ENCODE measurements at regions not wholly inside any gene's neighbourhood (a gene's known extent, or its start where the extent isn't known, plus 50 kb on each side); places are given as distances from the start of the nearest gene placed in this dataset.

DNA sequence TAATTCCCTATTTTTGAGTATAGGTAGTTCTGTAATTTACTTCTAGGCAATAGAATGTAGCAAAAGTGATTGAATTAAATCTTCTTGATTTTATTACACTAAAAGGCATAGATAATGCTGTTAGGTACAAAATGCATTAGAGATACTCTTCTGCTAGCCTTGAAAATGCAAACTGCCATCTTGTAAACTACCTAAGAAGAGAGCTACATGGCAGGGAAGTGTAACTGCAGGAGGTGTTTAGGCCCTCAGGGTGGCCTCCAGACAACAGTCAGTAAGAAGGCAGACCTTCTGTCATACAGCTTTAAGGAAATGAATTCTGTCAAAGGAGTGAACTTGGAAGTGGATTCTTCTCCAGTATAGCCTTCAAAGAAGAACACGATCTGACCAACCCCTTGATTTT, 1396.8 kb upstream of the SLC39A10 start:
- no peaks in the 10 kb centered on the region for H3K36me3 ChIP-seq (ENCODE audit: control insufficient read depth in 1 of 2, insufficient read depth in 2 of 2, low read depth in 1 of 2, low read length in 2 of 2)
- no peak overlapping the region for H3K4me3 ChIP-seq (ENCODE audit: insufficient read depth in 1 of 2, low read depth in 1 of 2, low read length in 2 of 2)
- no peak overlapping the region for H4K91ac ChIP-seq (ENCODE audit: low read length)
- no peak overlapping the region for H3K18ac ChIP-seq (ENCODE audit: low read depth in 1 of 2, low read length in 2 of 2)
- H2BK15ac ChIP-seq (ENCODE audit: low read depth, poor library complexity, severe bottlenecking) = no peak overlapping the region
- no peaks in the 10 kb centered on the region for H3K27me3 ChIP-seq (ENCODE audit: control insufficient read depth in 1 of 2, insufficient read depth in 1 of 2, low read length in 2 of 2)
- H2BK120ac ChIP-seq (ENCODE audit: low read depth, low read length) = no peak overlapping the region
- H3K9me3 ChIP-seq (ENCODE audit: control insufficient read depth, low read length) = peaks cover 4% of the 10 kb centered on the region
- H3K4me1 ChIP-seq (ENCODE audit: control insufficient read depth, insufficient read depth, low read depth, low read length) = no peaks in the 10 kb centered on the region
- H3K14ac ChIP-seq (ENCODE audit: low read length in 2 of 2) = no peak overlapping the region
- no peaks in the 10 kb centered on the region for H3K79me1 ChIP-seq (replicated peaks; ENCODE audit: low read length, poor library complexity, severe bottlenecking)
- H3K27ac ChIP-seq (ENCODE audit: low read length, poor library complexity, severe bottlenecking) = no peak overlapping the region
- H2BK12ac ChIP-seq (ENCODE audit: low read length in 2 of 2) = no peak overlapping the region
- H4K8ac ChIP-seq (ENCODE audit: low read length) = no peak overlapping the region
- no peak overlapping the region for H2AFZ ChIP-seq (ENCODE audit: low read depth, low read length)
- H2BK5ac ChIP-seq (ENCODE audit: low read depth, low read length, poor library complexity, severe bottlenecking) = no peak overlapping the region
- no peak for DNase-seq
- H3K4ac ChIP-seq (ENCODE audit: low read depth in 1 of 2, low read length in 2 of 2) = no peak overlapping the region
- H2AK5ac ChIP-seq (ENCODE audit: low read length, severe bottlenecking) = no peak overlapping the region
- no peak overlapping the region for H3K4me2 ChIP-seq (ENCODE audit: low read length, poor library complexity, severe bottlenecking)
- WGBS = no CpG with 5 or more reads among the region's 1 CpG
- H3K9ac ChIP-seq (ENCODE audit: low read length) = no peak overlapping the region
- no peak overlapping the region for H3K23ac ChIP-seq (ENCODE audit: low read length in 2 of 2)

DNA sequence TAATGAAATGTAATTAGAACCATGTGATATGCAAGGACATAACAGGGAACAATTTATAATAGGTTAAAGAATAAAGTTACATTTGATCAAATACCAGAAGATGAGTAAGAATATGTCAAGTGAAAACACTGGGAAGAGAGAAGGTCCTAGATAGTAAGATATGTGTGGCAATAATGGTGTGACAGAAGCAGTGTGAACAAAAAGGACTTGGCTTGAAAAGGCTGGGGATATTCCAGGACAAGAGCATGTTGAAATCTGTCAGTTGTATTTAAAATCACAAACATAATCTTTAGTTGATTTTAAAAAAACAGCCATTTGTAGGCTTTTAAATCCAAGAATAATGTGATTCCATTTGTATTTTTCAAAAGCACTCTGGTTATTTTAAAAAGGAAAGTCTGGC, 1399.9 kb upstream of the SLC39A10 start:
- Histone ChIP-seq H3K79me1 (replicated peaks; ENCODE audit: low read length, poor library complexity, severe bottlenecking) (no peaks in the 10 kb centered on the region), H3K36me3 (ENCODE audit: control insufficient read depth in 1 of 2, insufficient read depth in 2 of 2, low read depth in 1 of 2, low read length in 2 of 2) (no peaks in the 10 kb centered on the region), H3K9ac (ENCODE audit: low read length) (no peak overlapping the region), H3K4me1 (ENCODE audit: control insufficient read depth, insufficient read depth, low read depth, low read length) (no peaks in the 10 kb centered on the region), H2BK12ac (ENCODE audit: low read length in 2 of 2) (no peak overlapping the region), H2BK5ac (ENCODE audit: low read depth, low read length, poor library complexity, severe bottlenecking) (no peak overlapping the region), H2AFZ (ENCODE audit: low read depth, low read length) (no peak overlapping the region), H2BK120ac (ENCODE audit: low read depth, low read length) (no peak overlapping the region), H3K27me3 (ENCODE audit: control insufficient read depth in 1 of 2, insufficient read depth in 1 of 2, low read length in 2 of 2) (no peaks in the 10 kb centered on the region), H3K4me3 (ENCODE audit: insufficient read depth in 1 of 2, low read depth in 1 of 2, low read length in 2 of 2) (no peak overlapping the region), H3K4me2 (ENCODE audit: low read length, poor library complexity, severe bottlenecking) (no peak overlapping the region), H3K14ac (ENCODE audit: low read length in 2 of 2) (no peak overlapping the region), H2AK5ac (ENCODE audit: low read length, severe bottlenecking) (no peak overlapping the region), H4K91ac (ENCODE audit: low read length) (no peak overlapping the region), H3K9me3 (ENCODE audit: control insufficient read depth, low read length) (peaks cover 12% of the 10 kb centered on the region), H3K4ac (ENCODE audit: low read depth in 1 of 2, low read length in 2 of 2) (no peak overlapping the region), H3K23ac (ENCODE audit: low read length in 2 of 2) (no peak overlapping the region), H4K8ac (ENCODE audit: low read length) (no peak overlapping the region), H2BK15ac (ENCODE audit: low read depth, poor library complexity, severe bottlenecking) (no peak overlapping the region), H3K18ac (ENCODE audit: low read depth in 1 of 2, low read length in 2 of 2) (no peak overlapping the region), H3K27ac (ENCODE audit: low read length, poor library complexity, severe bottlenecking) (no peak overlapping the region)
- no peak for DNase-seq

DNA sequence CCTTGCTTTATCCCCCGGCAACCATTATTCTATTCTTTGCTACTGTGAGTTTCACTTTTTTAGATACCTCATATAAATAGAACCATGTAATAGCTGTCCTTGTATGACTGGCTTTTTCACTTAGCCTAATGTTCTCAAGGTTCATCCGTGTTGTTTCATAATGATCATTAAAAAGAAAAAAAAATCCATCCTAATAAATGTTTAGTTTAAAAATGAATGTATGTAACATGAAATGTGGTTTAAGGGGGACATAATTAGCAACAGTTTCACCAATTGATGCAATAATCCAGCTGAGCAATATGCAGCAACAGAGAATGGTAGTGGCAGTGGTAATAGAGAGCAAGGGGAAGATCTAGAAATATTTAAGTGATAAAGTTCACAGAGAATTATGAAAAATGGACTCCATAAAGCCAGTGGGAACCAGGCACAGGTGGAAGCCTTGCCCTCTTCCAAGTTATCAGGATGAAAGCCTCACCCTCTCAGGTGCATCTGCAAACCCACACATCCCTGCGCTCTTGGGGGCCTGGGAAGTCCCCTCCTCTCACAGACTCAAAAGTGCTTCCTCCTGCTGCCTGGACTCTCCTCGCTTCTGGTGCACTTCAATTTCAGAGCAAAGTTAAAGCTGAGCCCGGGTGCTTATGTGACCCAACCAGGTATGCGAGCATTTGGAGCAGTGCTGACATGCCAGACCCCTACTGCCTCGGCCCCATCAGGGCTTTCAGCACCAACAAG, 1403.3 kb upstream of the SLC39A10 start:
- DNase-seq = no peak
- Histone ChIP-seq H2AK5ac (ENCODE audit: low read length, severe bottlenecking) (no peak overlapping the region), H3K79me1 (replicated peaks; ENCODE audit: low read length, poor library complexity, severe bottlenecking) (no peaks in the 10 kb centered on the region), H3K27ac (ENCODE audit: low read length, poor library complexity, severe bottlenecking) (no peak overlapping the region), H2BK120ac (ENCODE audit: low read depth, low read length) (no peak overlapping the region), H3K23ac (ENCODE audit: low read length in 2 of 2) (no peak overlapping the region), H3K9me3 (ENCODE audit: control insufficient read depth, low read length) (peaks cover 12% of the 10 kb centered on the region), H3K9ac (ENCODE audit: low read length) (no peak overlapping the region), H2BK12ac (ENCODE audit: low read length in 2 of 2) (no peak overlapping the region), H4K91ac (ENCODE audit: low read length) (no peak overlapping the region), H3K36me3 (ENCODE audit: control insufficient read depth in 1 of 2, insufficient read depth in 2 of 2, low read depth in 1 of 2, low read length in 2 of 2) (no peaks in the 10 kb centered on the region), H2BK15ac (ENCODE audit: low read depth, poor library complexity, severe bottlenecking) (no peak overlapping the region), H3K4ac (ENCODE audit: low read depth in 1 of 2, low read length in 2 of 2) (no peak overlapping the region), H3K4me1 (ENCODE audit: control insufficient read depth, insufficient read depth, low read depth, low read length) (no peaks in the 10 kb centered on the region), H3K4me3 (ENCODE audit: insufficient read depth in 1 of 2, low read depth in 1 of 2, low read length in 2 of 2) (no peak overlapping the region), H2BK5ac (ENCODE audit: low read depth, low read length, poor library complexity, severe bottlenecking) (no peak overlapping the region), H4K8ac (ENCODE audit: low read length) (no peak overlapping the region), H2AFZ (ENCODE audit: low read depth, low read length) (no peak overlapping the region), H3K27me3 (ENCODE audit: control insufficient read depth in 1 of 2, insufficient read depth in 1 of 2, low read length in 2 of 2) (no peaks in the 10 kb centered on the region), H3K18ac (ENCODE audit: low read depth in 1 of 2, low read length in 2 of 2) (no peak overlapping the region), H3K4me2 (ENCODE audit: low read length, poor library complexity, severe bottlenecking) (no peak overlapping the region), H3K14ac (ENCODE audit: low read length in 2 of 2) (no peak overlapping the region)
- WGBS = 69% methylated on average over 6 of the region's 7 CpGs

DNA sequence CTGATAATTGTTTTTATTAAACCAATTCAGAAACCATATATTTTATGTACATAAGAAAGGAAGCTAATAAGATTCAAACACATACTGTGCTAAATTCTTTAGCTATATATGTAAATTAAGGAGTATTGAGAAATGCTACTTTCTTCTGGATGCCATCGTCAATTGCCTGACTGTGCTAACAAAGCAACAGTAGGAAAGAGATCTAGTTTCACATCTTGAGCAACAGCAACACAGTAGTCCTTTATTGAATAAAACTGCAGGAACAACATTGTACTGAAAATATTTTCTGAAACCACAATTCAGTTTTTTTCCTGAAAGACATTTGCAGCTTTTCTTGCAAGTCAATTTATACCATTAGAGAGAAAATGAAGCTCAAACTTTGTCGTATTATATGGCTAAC, 1404.9 kb upstream of the SLC39A10 start:
- H2BK15ac ChIP-seq (ENCODE audit: low read depth, poor library complexity, severe bottlenecking) = no peak overlapping the region
- no peak overlapping the region for H2AFZ ChIP-seq (ENCODE audit: low read depth, low read length)
- H2BK120ac ChIP-seq (ENCODE audit: low read depth, low read length) = no peak overlapping the region
- H3K4ac ChIP-seq (ENCODE audit: low read depth in 1 of 2, low read length in 2 of 2) = no peak overlapping the region
- H3K14ac ChIP-seq (ENCODE audit: low read length in 2 of 2) = no peak overlapping the region
- H3K9me3 ChIP-seq (ENCODE audit: control insufficient read depth, low read length) = peaks cover 12% of the 10 kb centered on the region
- no peak overlapping the region for H4K91ac ChIP-seq (ENCODE audit: low read length)
- no peak overlapping the region for H3K18ac ChIP-seq (ENCODE audit: low read depth in 1 of 2, low read length in 2 of 2)
- no peaks in the 10 kb centered on the region for H3K27me3 ChIP-seq (ENCODE audit: control insufficient read depth in 1 of 2, insufficient read depth in 1 of 2, low read length in 2 of 2)
- no peak overlapping the region for H3K9ac ChIP-seq (ENCODE audit: low read length)
- no peak overlapping the region for H3K23ac ChIP-seq (ENCODE audit: low read length in 2 of 2)
- no peaks in the 10 kb centered on the region for H3K4me1 ChIP-seq (ENCODE audit: control insufficient read depth, insufficient read depth, low read depth, low read length)
- H3K4me2 ChIP-seq (ENCODE audit: low read length, poor library complexity, severe bottlenecking) = no peak overlapping the region
- no peak overlapping the region for H2BK5ac ChIP-seq (ENCODE audit: low read depth, low read length, poor library complexity, severe bottlenecking)
- 78% methylated on average over 1 of the region's 2 CpGs for WGBS
- no peak for DNase-seq
- no peak overlapping the region for H3K4me3 ChIP-seq (ENCODE audit: insufficient read depth in 1 of 2, low read depth in 1 of 2, low read length in 2 of 2)
- H2BK12ac ChIP-seq (ENCODE audit: low read length in 2 of 2) = no peak overlapping the region
- H2AK5ac ChIP-seq (ENCODE audit: low read length, severe bottlenecking) = no peak overlapping the region
- H3K36me3 ChIP-seq (ENCODE audit: control insufficient read depth in 1 of 2, insufficient read depth in 2 of 2, low read depth in 1 of 2, low read length in 2 of 2) = no peaks in the 10 kb centered on the region
- H3K27ac ChIP-seq (ENCODE audit: low read length, poor library complexity, severe bottlenecking) = no peak overlapping the region
- H4K8ac ChIP-seq (ENCODE audit: low read length) = no peak overlapping the region
- no peaks in the 10 kb centered on the region for H3K79me1 ChIP-seq (replicated peaks; ENCODE audit: low read length, poor library complexity, severe bottlenecking)
